A549 (cell line): ENCODE measurements at regions not wholly inside any gene's neighbourhood (a gene's known extent, or its start where the extent isn't known, plus 50 kb on each side); places are given as distances from the start of the nearest gene placed in this dataset.

ENCODE experiments used
- ATAC-seq, 2 experiments: fragments of 200-7000 bp in 1 of 2; fragments of >200 bp in 1 of 2; cut with Nextera tagmentation in 1 of 2; cut with Tn5 transposase in 1 of 2; 3 replicates each; pipeline versions ENCODE4 v1.8.0 to v1.9.1; 2018 to 2020; ENCODE audit warnings: mild to moderate bottlenecking in 1 of 2, moderate library complexity in 1 of 2
- CTCF ChIA-PET: fragments of 300-600 bp; sonication (Branson Sonifier 250); formaldehyde crosslinking; extraction: SDS; loops from one replicate; lab custom pipeline; 2021; ENCODE audit warnings: antibody characterized with exemption, inconsistent platforms; lab: Yijun Ruan, JAX
- POLR2A ChIA-PET: fragments of 350-600 bp; formaldehyde crosslinking; extraction: SDS; loops from one replicate; lab custom pipeline; 2021; ENCODE audit warnings: antibody characterized with exemption, inconsistent platforms; lab: Yijun Ruan, JAX
- DNase-seq, 2 experiments: peaks; one replicate each; pipeline versions ENCODE4 v3.0.0 to v3.0.0-alpha.2; 2011 to 2016; ENCODE audit warnings: low read depth in 1 of 2, low spot score in 1 of 2
- FAIRE-seq: peaks from 2 replicates; lab custom pipeline; 2011; peaks lifted over from hg19 to GRCh38; lab: Jason Lieb, UNC
- H3K27ac ChIP-seq, 2 experiments: fragments of >200 bp; sonication (Bioruptor Twin); formaldehyde crosslinking; 3 replicates each; pipeline ENCODE4 v1.5.1; 2016 to 2017
- H3K4me1 ChIP-seq: fragments of >200 bp; sonication (Bioruptor Twin); formaldehyde crosslinking; 3 replicates; pipeline ENCODE4 v1.6.1; 2016
- H3K4me2 ChIP-seq: fragments of >200 bp; sonication (Bioruptor Twin); formaldehyde crosslinking; 3 replicates; pipeline ENCODE4 v1.6.1; 2016
- H3K4me3 ChIP-seq: fragments of >200 bp; sonication (Bioruptor Twin); formaldehyde crosslinking; 3 replicates; pipeline ENCODE4 v1.5.1; 2016
- H3K9me3 ChIP-seq: fragments of >200 bp; sonication (Bioruptor Twin); formaldehyde crosslinking; 3 replicates; pipeline ENCODE4 v1.6.1; 2016
- E2F6 ChIP-seq: IDR thresholded peaks from 2 replicates; pipeline ENCODE4 v1.6.1; 2012; ENCODE audit warnings: low read depth, borderline replicate concordance
- FOSB ChIP-seq: fragments of 250-450 bp; sonication (Bioruptor Pico); IDR thresholded peaks from 2 replicates; pipeline ENCODE4 v1.5.0; 2020; ENCODE audit warnings: mild to moderate bottlenecking, moderate library complexity
- FOXS1 ChIP-seq: fragments of 250-450 bp; sonication (Bioruptor Pico); IDR thresholded peaks from 2 replicates; pipeline ENCODE4 v1.5.0; 2020; ENCODE audit warnings: mild to moderate bottlenecking, moderate library complexity
- HES2 ChIP-seq: fragments of >200 bp; sonication (Bioruptor Twin); formaldehyde crosslinking; IDR thresholded peaks from 2 replicates; pipeline ENCODE4 v1.6.1; 2016
- HMGXB4 ChIP-seq: fragments of 250-450 bp; sonication (Bioruptor Pico); IDR thresholded peaks from 2 replicates; pipeline ENCODE4 v1.5.0; 2021; ENCODE audit warnings: mild to moderate bottlenecking, moderate library complexity, borderline replicate concordance
- HOXA7 ChIP-seq: fragments of 250-450 bp; sonication (Bioruptor Pico); IDR thresholded peaks from 2 replicates; pipeline ENCODE4 v1.5.0; 2020; ENCODE audit warnings: mild to moderate bottlenecking, moderate library complexity
- HOXB5 ChIP-seq: fragments of 250-450 bp; sonication (Bioruptor Pico); IDR thresholded peaks from 2 replicates; pipeline ENCODE4 v1.5.0; 2020; ENCODE audit warnings: mild to moderate bottlenecking, moderate library complexity
- JUNB ChIP-seq: fragments of >200 bp; sonication (Bioruptor Twin); formaldehyde crosslinking; IDR thresholded peaks from 2 replicates; pipeline ENCODE4 v1.6.1; 2016
- MYC ChIP-seq: IDR thresholded peaks from 2 replicates; pipeline ENCODE4 v1.6.1; 2012; ENCODE audit warnings: mild to moderate bottlenecking, inconsistent platforms, low read length, improper control_type of control experiment, borderline replicate concordance
- PHF8 ChIP-seq: fragments of 200-600 bp; sonication (generic); IDR thresholded peaks from 2 replicates; pipeline ENCODE4 v1.6.1; 2016; ENCODE audit warnings: low read depth, mild to moderate bottlenecking, antibody characterized with exemption, moderate library complexity, borderline replicate concordance
- POLR2A ChIP-seq: IDR thresholded peaks from 2 replicates; pipeline ENCODE4 v1.6.1; 2012; ENCODE audit warnings: mild to moderate bottlenecking, low read length
- RCOR1 ChIP-seq: fragments of 150-350 bp; IDR thresholded peaks from 2 replicates; pipeline ENCODE4 v1.6.1; 2014; ENCODE audit warnings: antibody characterized with exemption, low read length, low read depth
- SREBF2 ChIP-seq: fragments of 450-650 bp; IDR thresholded peaks from 2 replicates; pipeline ENCODE4 v1.6.1; 2014; ENCODE audit warnings: mild to moderate bottlenecking, moderate library complexity
- USF2 ChIP-seq: fragments of 450-650 bp; IDR thresholded peaks from 2 replicates; pipeline ENCODE4 v1.6.1; 2014; ENCODE audit warnings: antibody characterized with exemption
- ZFP36 ChIP-seq: fragments of 450-650 bp; IDR thresholded peaks from 2 replicates; pipeline ENCODE4 v1.6.1; 2014; ENCODE audit warnings: borderline replicate concordance; ENCODE audit not compliant: partially characterized antibody
- ZNF302 ChIP-seq: fragments of 250-450 bp; sonication (Bioruptor Pico); IDR thresholded peaks from 2 replicates; pipeline ENCODE4 v1.9.0; 2021; ENCODE audit warnings: inconsistent platforms, mild to moderate bottlenecking, moderate library complexity
- WGBS: methylation state at CpG from one replicate; pipeline ENCODE4 v1.1.6; 2017; ENCODE audit errors: missing lambda C conversion rate; 5-methylcytosine and 5-hydroxymethylcytosine counted together
- TF ChIP-seq, protein P1 (sequence below): fragments of 200-600 bp; sonication (generic); IDR thresholded peaks from 2 replicates; pipeline ENCODE4 v1.6.1; 2016; ENCODE audit warnings: antibody characterized with exemption, mild to moderate bottlenecking, moderate library complexity
- TF ChIP-seq, protein P2 (sequence below): fragments of >200 bp; sonication (Bioruptor Twin); formaldehyde crosslinking; IDR thresholded peaks from 3 replicates; pipeline ENCODE4 v1.5.1; 2016

- POLR2A ChIA-PET = no interaction called here
- Histone ChIP-seq H3K4me2 (no peak overlapping the region), H3K4me3 (no peak overlapping the region), H3K4me1 (peaks cover 9% of the 10 kb centered on the region), H3K9me3 (no peaks in the 10 kb centered on the region), H3K27ac (no peak overlapping the region)
- 81% methylated on average over 9 of the region's 11 CpGs for WGBS
- FAIRE-seq = no peak
- CTCF ChIA-PET = no interaction called here
- TF ChIP-seq MYC = no peak
- TF ChIP-seq FOXS1 (CRISPR knock-in tag) = no peak
- no peak for TF ChIP-seq ZNF302 (CRISPR knock-in tag)
- TF ChIP-seq HOXB5 (CRISPR knock-in tag) = no peak
- no peak for TF ChIP-seq HES2
- TF ChIP-seq SREBF2 = no peak
- TF ChIP-seq, protein P1, sequence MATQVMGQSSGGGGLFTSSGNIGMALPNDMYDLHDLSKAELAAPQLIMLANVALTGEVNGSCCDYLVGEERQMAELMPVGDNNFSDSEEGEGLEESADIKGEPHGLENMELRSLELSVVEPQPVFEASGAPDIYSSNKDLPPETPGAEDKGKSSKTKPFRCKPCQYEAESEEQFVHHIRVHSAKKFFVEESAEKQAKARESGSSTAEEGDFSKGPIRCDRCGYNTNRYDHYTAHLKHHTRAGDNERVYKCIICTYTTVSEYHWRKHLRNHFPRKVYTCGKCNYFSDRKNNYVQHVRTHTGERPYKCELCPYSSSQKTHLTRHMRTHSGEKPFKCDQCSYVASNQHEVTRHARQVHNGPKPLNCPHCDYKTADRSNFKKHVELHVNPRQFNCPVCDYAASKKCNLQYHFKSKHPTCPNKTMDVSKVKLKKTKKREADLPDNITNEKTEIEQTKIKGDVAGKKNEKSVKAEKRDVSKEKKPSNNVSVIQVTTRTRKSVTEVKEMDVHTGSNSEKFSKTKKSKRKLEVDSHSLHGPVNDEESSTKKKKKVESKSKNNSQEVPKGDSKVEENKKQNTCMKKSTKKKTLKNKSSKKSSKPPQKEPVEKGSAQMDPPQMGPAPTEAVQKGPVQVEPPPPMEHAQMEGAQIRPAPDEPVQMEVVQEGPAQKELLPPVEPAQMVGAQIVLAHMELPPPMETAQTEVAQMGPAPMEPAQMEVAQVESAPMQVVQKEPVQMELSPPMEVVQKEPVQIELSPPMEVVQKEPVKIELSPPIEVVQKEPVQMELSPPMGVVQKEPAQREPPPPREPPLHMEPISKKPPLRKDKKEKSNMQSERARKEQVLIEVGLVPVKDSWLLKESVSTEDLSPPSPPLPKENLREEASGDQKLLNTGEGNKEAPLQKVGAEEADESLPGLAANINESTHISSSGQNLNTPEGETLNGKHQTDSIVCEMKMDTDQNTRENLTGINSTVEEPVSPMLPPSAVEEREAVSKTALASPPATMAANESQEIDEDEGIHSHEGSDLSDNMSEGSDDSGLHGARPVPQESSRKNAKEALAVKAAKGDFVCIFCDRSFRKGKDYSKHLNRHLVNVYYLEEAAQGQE = no peak
- TF ChIP-seq ZFP36 = no peak
- TF ChIP-seq RCOR1 = no peak
- no peak for TF ChIP-seq FOSB (CRISPR knock-in tag)
- TF ChIP-seq HMGXB4 (CRISPR knock-in tag) = no peak
- TF ChIP-seq POLR2A = no peak
- TF ChIP-seq E2F6 = no peak
- TF ChIP-seq PHF8 = no peak
- DNase-seq = no peak
- no peak for ATAC-seq
Observed at GRCh38 chr22:27302501-27302900, 499.1 kb downstream of the MN1 start.

DNA sequence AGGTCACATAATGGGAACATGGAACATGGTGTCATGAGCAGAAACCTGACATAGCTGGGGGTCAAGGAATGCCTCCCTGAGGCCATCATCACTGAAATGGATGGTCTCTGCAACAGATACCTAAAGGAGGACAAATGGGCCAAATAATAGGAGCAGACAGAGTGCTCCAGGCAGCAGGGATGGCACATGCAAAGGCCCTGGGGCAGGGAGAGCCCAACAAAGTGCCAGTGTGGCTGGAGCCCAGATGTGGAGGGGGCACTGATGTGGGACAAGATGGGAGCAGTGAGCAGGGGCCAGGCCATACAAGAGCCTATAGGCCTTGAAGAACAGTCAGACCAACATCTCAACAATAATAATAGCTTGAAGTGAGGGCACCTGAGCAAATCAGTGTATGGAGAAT is 497.8 kb downstream of the MN1 start:
- CTCF ChIA-PET = no interaction called here

More for the DNA sequence above, 497.8 kb downstream of the MN1 start:
- no peak for FAIRE-seq
- POLR2A ChIA-PET = no interaction called here
- no peak for TF ChIP-seq HOXA7 (CRISPR knock-in tag)
- no peak for TF ChIP-seq JUNB
- TF ChIP-seq, protein P2, sequence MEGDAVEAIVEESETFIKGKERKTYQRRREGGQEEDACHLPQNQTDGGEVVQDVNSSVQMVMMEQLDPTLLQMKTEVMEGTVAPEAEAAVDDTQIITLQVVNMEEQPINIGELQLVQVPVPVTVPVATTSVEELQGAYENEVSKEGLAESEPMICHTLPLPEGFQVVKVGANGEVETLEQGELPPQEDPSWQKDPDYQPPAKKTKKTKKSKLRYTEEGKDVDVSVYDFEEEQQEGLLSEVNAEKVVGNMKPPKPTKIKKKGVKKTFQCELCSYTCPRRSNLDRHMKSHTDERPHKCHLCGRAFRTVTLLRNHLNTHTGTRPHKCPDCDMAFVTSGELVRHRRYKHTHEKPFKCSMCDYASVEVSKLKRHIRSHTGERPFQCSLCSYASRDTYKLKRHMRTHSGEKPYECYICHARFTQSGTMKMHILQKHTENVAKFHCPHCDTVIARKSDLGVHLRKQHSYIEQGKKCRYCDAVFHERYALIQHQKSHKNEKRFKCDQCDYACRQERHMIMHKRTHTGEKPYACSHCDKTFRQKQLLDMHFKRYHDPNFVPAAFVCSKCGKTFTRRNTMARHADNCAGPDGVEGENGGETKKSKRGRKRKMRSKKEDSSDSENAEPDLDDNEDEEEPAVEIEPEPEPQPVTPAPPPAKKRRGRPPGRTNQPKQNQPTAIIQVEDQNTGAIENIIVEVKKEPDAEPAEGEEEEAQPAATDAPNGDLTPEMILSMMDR = no peak
- no peak for TF ChIP-seq FOXS1 (CRISPR knock-in tag)
- TF ChIP-seq E2F6 = no peak
- no peak for TF ChIP-seq ZFP36
- no peak for TF ChIP-seq HES2
- no peak for TF ChIP-seq USF2
- no peak overlapping the region for H3K27ac ChIP-seq
- DNase-seq = no peak
- H3K4me2 ChIP-seq = no peak overlapping the region
- no peaks in the 10 kb centered on the region for H3K4me1 ChIP-seq
- no peak for ATAC-seq
- no peaks in the 10 kb centered on the region for H3K9me3 ChIP-seq
- no peak overlapping the region for H3K4me3 ChIP-seq
